Fibroblast of the aortic adventitia (primary cell): ENCODE measurements at regions not wholly inside any gene's neighbourhood (a gene's known extent, or its start where the extent isn't known, plus 50 kb on each side); places are given as distances from the start of the nearest gene placed in this dataset.
A peak's percentile ranks its signal among the peaks of the same experiment; 100 is the strongest.
"Not testable (repeated sequence)": the region's sequence is repeated elsewhere in the genome, so short reads cannot be mapped to it uniquely, and the experiment has no call there.

Experiments
- DNase-seq: peaks from one replicate; pipeline ENCODE4 v3.0.0-alpha.2; 2010; ENCODE audit warnings: low read depth
- H3K4me3 ChIP-seq: 2 replicates; pipeline ENCODE4 v1.5.1; 2011; ENCODE audit warnings: low read depth, mild to moderate bottlenecking, control low read depth, low read length, moderate library complexity
- TF ChIP-seq, protein P1 (sequence below): IDR thresholded peaks from 2 replicates; pipeline ENCODE4 v1.5.1; 2011; ENCODE audit warnings: mild to moderate bottlenecking, low read length, control low read depth, inconsistent platforms; ENCODE audit not compliant: insufficient read depth

DNA sequence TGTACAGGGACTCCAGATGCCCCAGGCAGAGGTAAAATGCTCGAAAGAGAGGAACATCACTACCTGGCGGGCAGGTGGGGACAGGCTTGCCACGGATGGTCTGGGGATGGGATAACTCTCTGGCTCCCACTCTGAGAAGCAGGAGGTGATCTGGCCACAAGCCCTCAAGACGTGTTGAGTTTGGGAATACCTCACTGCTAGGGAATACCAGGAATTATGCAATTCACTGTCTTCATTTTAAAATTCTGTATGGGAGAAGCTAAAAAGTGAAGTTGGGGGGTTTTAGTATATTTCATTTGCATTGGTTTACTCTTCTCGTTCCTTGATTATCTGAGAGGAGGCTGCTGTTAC, 510.4 kb downstream of the CCDC171 start:
- DNase-seq = peak; percentile 15
- TF ChIP-seq, protein P1, sequence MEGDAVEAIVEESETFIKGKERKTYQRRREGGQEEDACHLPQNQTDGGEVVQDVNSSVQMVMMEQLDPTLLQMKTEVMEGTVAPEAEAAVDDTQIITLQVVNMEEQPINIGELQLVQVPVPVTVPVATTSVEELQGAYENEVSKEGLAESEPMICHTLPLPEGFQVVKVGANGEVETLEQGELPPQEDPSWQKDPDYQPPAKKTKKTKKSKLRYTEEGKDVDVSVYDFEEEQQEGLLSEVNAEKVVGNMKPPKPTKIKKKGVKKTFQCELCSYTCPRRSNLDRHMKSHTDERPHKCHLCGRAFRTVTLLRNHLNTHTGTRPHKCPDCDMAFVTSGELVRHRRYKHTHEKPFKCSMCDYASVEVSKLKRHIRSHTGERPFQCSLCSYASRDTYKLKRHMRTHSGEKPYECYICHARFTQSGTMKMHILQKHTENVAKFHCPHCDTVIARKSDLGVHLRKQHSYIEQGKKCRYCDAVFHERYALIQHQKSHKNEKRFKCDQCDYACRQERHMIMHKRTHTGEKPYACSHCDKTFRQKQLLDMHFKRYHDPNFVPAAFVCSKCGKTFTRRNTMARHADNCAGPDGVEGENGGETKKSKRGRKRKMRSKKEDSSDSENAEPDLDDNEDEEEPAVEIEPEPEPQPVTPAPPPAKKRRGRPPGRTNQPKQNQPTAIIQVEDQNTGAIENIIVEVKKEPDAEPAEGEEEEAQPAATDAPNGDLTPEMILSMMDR = no peak
- H3K4me3 ChIP-seq = peak overlapping the region; percentile 13

GRCh38 chr9:16064771-16065170, 511.9 kb downstream of the CCDC171 start:
- no peak for DNase-seq
- TF ChIP-seq, protein P1 = no peak
- H3K4me3 ChIP-seq = no peak overlapping the region

- DNase-seq, H3K4me3 ChIP-seq: not testable (repeated sequence)
Measured at GRCh38 chr9:16066201-16066600, 513.4 kb downstream of the CCDC171 start.

DNA sequence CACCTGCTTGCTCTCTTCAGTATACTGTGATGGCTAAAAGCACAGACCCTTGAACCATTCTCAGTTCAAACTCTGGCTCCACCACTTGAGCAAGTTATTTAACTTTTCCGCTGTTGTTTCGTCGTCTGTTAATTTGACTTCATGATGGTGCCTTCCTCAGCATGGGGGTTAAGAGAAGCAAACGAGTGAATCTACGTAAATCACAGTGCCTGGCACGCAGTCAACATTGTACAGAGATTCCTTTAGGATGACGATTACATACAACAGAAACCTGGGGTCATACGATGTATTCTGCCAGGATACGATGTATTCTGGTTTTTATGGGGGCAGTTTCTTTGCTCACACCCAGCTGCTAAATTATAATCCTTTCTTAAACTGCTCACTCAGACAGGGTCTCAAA, 515.6 kb downstream of the CCDC171 start:
- DNase-seq = no peak
- no peak overlapping the region for H3K4me3 ChIP-seq
- TF ChIP-seq, protein P1 = no peak

GRCh38 chr9:16069249-16069648, 516.4 kb downstream of the CCDC171 start:
- DNase-seq = no peak
- no peak overlapping the region for H3K4me3 ChIP-seq
- TF ChIP-seq, protein P1 = no peak

- TF ChIP-seq, protein P1 = no peak
- DNase-seq = no peak
- H3K4me3 ChIP-seq = no peak overlapping the region
Measured at GRCh38 chr9:16069671-16070454, 517.0 kb downstream of the CCDC171 start.

DNA sequence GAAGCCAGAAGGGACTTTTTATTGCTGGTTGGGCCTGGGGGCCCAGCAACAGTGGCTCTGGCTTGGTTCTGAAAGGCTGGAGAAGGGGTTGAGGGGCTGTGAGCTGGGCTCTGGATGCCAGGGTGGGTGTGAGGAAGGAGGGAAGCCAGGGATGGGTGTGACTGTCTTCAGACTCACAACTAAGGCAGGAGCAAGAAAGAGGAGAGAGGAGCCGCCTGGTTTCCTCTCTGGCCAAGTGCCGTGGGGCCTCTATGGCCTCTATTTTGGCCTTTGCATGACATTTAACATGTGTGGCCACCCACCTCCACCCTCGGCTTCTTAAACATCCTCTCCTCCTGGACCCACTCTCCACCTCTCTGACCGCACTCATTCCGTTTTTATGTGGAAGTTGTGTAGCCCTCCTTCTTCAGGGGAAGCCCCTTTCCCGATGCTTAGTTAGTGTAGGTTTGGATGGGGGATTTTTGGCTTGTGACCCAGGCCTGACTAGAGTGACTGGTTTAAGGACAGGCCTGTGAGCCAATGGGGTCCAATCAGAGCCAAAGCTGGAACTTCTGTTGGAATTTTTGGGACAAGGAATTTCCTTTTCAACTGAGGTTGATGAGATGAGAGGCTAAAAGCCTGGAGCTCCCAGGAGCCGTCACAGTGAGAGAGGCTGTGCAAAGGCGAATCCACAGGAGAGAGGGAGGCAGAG, 517.8 kb downstream of the CCDC171 start:
- TF ChIP-seq, protein P1 = no peak
- no peak overlapping the region for H3K4me3 ChIP-seq
- DNase-seq = no peak
